Nephron progenitor cell (in vitro differentiated cells): ENCODE measurements at regions not wholly inside any gene's neighbourhood (a gene's known extent, or its start where the extent isn't known, plus 50 kb on each side); places are given as distances from the start of the nearest gene placed in this dataset.

Experiments used
- DNase-seq: peaks from one replicate; pipeline ENCODE4 v3.0.0; 2021
- H3K27ac Mint-ChIP-seq: 2 replicates; pipeline ENCODE4 v1.8.0; 2021; ENCODE audit warnings: mild to moderate bottlenecking, moderate library complexity, mixed read lengths
- H3K27me3 Mint-ChIP-seq: 2 replicates; pipeline ENCODE4 v1.8.0; 2021; ENCODE audit warnings: mild to moderate bottlenecking, low read depth, mixed read lengths; ENCODE audit not compliant: poor library complexity
- H3K36me3 Mint-ChIP-seq: 2 replicates; pipeline ENCODE4 v1.8.0; 2021; ENCODE audit warnings: low read depth, mixed read lengths
- H3K4me1 Mint-ChIP-seq: 2 replicates; pipeline ENCODE4 v1.8.0; 2021; ENCODE audit warnings: mixed read lengths
- H3K4me3 Mint-ChIP-seq: 2 replicates; pipeline ENCODE4 v1.8.0; 2021; ENCODE audit warnings: mild to moderate bottlenecking, moderate library complexity, mixed read lengths
- H3K9me3 Mint-ChIP-seq: 2 replicates; pipeline ENCODE4 v1.8.0; 2021; ENCODE audit warnings: mild to moderate bottlenecking, moderate library complexity, mixed read lengths
- CTCF ChIP-seq: fragments of 200-600 bp; sonication (generic); IDR thresholded peaks from 2 replicates; pipeline ENCODE4 v1.5.0; 2021; ENCODE audit warnings: antibody characterized with exemption

- Mint-ChIP-seq H3K27ac (peak overlapping the region; percentile 87), H3K4me1 (peaks cover 8% of the 10 kb centered on the region), H3K4me3 (no peak overlapping the region), H3K36me3 (no peaks in the 10 kb centered on the region), H3K9me3 (no peaks in the 10 kb centered on the region), H3K27me3 (peaks cover 3% of the 10 kb centered on the region)
- no peak for TF ChIP-seq CTCF
- no peak for DNase-seq
Observed at GRCh38 chr3:171548917-171549316, 88.7 kb upstream of the TNIK start.

GRCh38 chr3:171543759-171544300, 83.6 kb upstream of the TNIK start:
- Mint-ChIP-seq H3K9me3 (no peaks in the 10 kb centered on the region), H3K4me3 (no peak overlapping the region), H3K27me3 (peaks cover 3% of the 10 kb centered on the region), H3K36me3 (no peaks in the 10 kb centered on the region), H3K4me1 (peaks cover 5% of the 10 kb centered on the region), H3K27ac (no peak overlapping the region)
- no peak for DNase-seq
- TF ChIP-seq CTCF = no peak

GRCh38 chr3:171542976-171543375, 82.8 kb upstream of the TNIK start:
- no peak for DNase-seq
- no peak overlapping the region for H3K4me3 Mint-ChIP-seq
- no peaks in the 10 kb centered on the region for H3K36me3 Mint-ChIP-seq
- H3K9me3 Mint-ChIP-seq = no peaks in the 10 kb centered on the region
- no peaks in the 10 kb centered on the region for H3K4me1 Mint-ChIP-seq
- peaks cover 3% of the 10 kb centered on the region for H3K27me3 Mint-ChIP-seq
- H3K27ac Mint-ChIP-seq = no peak overlapping the region
- TF ChIP-seq CTCF = no peak

- Mint-ChIP-seq H3K36me3 (no peaks in the 10 kb centered on the region), H3K27me3 (peaks cover 3% of the 10 kb centered on the region), H3K27ac (no peak overlapping the region), H3K9me3 (peaks cover 4% of the 10 kb centered on the region), H3K4me1 (no peaks in the 10 kb centered on the region), H3K4me3 (no peak overlapping the region)
- DNase-seq = no peak
- no peak for TF ChIP-seq CTCF
Observed at GRCh38 chr3:171541647-171542046, 81.4 kb upstream of the TNIK start.

GRCh38 chr3:171541181-171541580, 81.0 kb upstream of the TNIK start:
- Mint-ChIP-seq H3K9me3 (peaks cover 4% of the 10 kb centered on the region), H3K36me3 (no peaks in the 10 kb centered on the region), H3K27ac (no peak overlapping the region), H3K4me1 (no peaks in the 10 kb centered on the region), H3K4me3 (no peak overlapping the region), H3K27me3 (peaks cover 3% of the 10 kb centered on the region)
- TF ChIP-seq CTCF = no peak
- DNase-seq = no peak

GRCh38 chr3:171535799-171536198, 75.6 kb upstream of the TNIK start:
- no peak for TF ChIP-seq CTCF
- no peaks in the 10 kb centered on the region for H3K4me1 Mint-ChIP-seq
- H3K27me3 Mint-ChIP-seq = peaks cover 6% of the 10 kb centered on the region
- no peak overlapping the region for H3K27ac Mint-ChIP-seq
- H3K9me3 Mint-ChIP-seq = peaks cover 11% of the 10 kb centered on the region
- no peaks in the 10 kb centered on the region for H3K36me3 Mint-ChIP-seq
- no peak for DNase-seq
- no peak overlapping the region for H3K4me3 Mint-ChIP-seq
